ENCODE measurements at regions not wholly inside any gene's neighbourhood (a gene's known extent, or its start where the extent isn't known, plus 50 kb on each side); places are given as distances from the start of the nearest gene placed in this dataset.

DNA sequence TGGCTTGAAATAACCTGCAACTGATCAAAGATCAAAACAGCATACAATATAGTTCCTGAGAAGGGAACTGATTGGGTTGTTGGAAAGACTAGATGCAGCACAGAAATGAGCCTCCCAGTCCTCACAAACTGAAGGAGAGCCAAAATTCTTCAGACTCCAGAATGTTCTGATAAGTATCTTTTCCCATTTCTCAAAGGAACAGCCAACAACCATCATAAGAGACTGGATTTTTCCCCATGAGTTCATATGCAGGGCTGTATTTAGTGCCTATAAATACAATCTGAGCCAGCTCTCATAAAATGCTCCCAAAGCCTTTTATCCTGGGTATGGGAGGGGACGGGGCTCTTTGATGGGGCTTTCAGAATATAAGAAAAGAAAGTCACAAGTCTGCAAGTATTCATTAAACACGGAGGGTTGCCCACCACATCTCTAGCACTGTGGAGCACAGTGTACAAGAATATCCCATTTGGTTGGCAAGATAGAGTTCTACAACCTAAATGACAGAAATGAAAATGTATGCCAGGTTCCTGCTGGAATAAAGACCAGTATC, 50.7 kb upstream of the LYVE1 start:
- intact Hi-C loops (cut with DNase I) = no loop called here
- Histone ChIP-seq H3K9me3 (no peaks in the 10 kb centered on the region), H3K4me3 (replicated peaks in 1 of 3) (no peak overlapping the region), H3K27me3 (no peaks in the 10 kb centered on the region), H3K36me3 (no peaks in the 10 kb centered on the region), H3K4me1 (peaks cover 0 to 10% of the 10 kb centered on the region in 2 donors), H3K27ac (no peak overlapping the region)
- DNase-seq = no peak
- TF ChIP-seq, protein P1, sequence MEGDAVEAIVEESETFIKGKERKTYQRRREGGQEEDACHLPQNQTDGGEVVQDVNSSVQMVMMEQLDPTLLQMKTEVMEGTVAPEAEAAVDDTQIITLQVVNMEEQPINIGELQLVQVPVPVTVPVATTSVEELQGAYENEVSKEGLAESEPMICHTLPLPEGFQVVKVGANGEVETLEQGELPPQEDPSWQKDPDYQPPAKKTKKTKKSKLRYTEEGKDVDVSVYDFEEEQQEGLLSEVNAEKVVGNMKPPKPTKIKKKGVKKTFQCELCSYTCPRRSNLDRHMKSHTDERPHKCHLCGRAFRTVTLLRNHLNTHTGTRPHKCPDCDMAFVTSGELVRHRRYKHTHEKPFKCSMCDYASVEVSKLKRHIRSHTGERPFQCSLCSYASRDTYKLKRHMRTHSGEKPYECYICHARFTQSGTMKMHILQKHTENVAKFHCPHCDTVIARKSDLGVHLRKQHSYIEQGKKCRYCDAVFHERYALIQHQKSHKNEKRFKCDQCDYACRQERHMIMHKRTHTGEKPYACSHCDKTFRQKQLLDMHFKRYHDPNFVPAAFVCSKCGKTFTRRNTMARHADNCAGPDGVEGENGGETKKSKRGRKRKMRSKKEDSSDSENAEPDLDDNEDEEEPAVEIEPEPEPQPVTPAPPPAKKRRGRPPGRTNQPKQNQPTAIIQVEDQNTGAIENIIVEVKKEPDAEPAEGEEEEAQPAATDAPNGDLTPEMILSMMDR (IDR thresholded peaks at IDR 0.05) = no peak
- no peak for TF ChIP-seq POLR2A (IDR thresholded peaks at IDR 0.05)
- 69 to 85% methylated on average over 2 of the region's 2 CpGs for WGBS, 2 donors

DNA sequence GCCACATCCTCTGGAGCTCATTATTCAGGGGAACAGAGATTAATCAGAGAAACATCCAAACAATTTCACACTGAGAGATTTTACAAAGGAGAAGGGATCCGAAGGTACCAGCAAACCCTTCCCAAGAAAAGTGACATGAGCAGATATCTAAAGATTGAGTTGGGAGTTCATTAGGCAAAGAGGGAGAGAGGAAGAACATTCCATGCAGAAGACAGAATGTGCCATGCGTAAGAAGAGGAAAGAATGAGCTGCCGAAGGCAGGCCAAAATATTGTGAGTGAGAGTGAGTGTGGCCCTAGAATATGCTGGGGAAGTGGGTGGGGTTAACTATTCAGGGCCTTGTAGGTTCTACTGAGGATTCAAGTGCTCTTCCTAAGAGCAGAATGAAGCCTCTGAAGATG, 50.0 kb upstream of the LYVE1 start:
- WGBS, 2 donors = 82 to 92% methylated on average over 3 of the region's 3 CpGs
- H3K27ac ChIP-seq = no peak overlapping the region
- H3K36me3 ChIP-seq = no peaks in the 10 kb centered on the region
- H3K4me3 ChIP-seq (replicated peaks in 1 of 3) = no peak overlapping the region
- DNase-seq = no peak
- no peaks in the 10 kb centered on the region for H3K9me3 ChIP-seq
- H3K27me3 ChIP-seq = no peaks in the 10 kb centered on the region
- no peak for TF ChIP-seq POLR2A (IDR thresholded peaks at IDR 0.05)
- TF ChIP-seq, protein P1 (IDR thresholded peaks at IDR 0.05) = no peak
- intact Hi-C loops (cut with DNase I) = no loop called here
- peaks cover 0 to 3% of the 10 kb centered on the region in 2 donors for H3K4me1 ChIP-seq

Data from thyroid gland (tissue), 4 donors.